GM21529 (cell line): ENCODE measurements at regions not wholly inside any gene's neighbourhood (a gene's known extent, or its start where the extent isn't known, plus 50 kb on each side); places are given as distances from the start of the nearest gene placed in this dataset.
A peak's percentile ranks its signal among the peaks of the same experiment; 100 is the strongest.
"Not testable (repeated sequence)": the region's sequence is repeated elsewhere in the genome, so short reads cannot be mapped to it uniquely, and the experiment has no call there.

Source experiments
- ATAC-seq: cut with Tn5 transposase; IDR thresholded peaks from one replicate; pipeline ENCODE4 v1.9.1; 2021; ENCODE audit not compliant: unreplicated experiment

DNA sequence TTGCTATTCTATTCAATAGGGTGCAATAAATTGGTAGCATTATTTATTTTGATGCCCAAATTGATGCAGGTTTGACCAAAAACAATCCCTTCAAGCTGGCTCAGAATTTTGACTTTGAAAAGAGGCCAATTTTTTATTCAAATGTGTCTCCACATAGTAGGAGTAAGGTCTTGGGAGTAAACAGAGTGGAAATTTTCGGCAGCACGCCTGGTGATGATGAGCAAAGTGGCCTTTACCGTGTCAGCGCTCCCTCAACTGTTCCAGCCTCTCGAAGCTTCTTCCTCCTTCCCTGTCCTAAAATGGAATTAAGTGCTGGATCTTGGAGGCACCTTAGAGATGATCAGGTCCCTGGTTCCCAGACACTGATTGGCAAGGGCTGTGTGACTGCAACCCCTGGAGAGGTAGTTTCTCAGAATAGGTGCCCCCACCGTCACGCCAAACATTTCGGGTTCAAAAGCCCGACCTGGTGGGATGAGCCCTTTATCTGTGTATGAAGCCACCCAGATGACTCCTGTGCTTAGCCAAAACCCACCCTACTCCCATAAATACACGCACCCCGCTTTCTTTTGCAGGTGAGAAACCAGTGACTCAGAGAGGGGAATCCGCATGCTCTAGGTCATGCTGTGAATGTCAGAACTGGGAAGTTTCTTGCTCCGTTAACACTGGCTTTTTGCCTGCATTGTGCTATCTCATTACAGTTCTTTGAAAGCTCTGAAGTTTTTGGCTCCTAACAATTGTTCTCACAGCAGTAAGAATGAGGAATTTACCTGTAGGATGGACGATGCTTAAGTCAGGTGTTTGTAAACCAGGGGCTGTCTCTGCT is 89.1 kb downstream of the CRYGS start:
- no peak for ATAC-seq

- ATAC-seq, result no peak
Observed at GRCh38 chr3:186453531-186453930, 90.6 kb downstream of the CRYGS start.

GRCh38 chr3:186452517-186452916 is 90.5 kb upstream of the DGKG start:
- no peak for ATAC-seq

DNA sequence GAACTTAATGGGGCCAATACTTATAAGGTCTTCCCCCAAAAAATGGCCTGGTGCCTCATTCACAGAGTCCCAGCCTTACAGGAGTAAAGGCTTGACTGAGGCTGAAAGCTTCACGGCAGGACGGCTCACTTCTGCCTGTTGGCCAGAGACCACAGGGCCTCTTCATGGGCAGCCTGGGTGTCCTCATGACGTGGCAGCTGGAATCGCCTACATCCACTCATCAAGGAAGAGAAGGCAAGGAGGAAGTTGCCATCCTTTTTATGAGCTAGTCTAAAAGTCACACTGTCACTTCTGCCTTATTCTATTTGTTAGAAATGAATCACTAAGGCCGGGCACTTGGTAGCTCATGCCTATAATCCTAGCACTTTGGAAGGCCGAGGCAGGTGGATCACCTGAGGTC is 89.3 kb upstream of the DGKG start:
- ATAC-seq, result no peak

DNA sequence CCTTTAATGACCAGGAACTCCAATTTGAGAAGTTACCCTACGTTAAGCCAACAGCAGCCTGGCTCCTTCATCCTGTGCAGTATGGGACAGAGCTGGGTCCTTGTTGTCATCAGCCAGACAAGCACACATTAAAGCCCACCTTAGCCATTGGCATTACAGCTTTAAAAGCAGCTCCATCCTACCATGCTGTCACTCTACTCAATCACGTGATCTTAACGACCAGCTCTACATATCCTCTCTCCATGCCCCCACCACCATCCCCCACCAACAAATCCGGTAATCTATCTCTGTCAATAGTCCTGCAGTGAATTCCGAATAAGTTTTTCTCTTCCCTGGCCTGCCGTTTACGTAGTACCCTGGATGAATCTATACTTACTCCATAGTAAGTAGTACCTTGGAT is 82.9 kb upstream of the DGKG start:
- no peak for ATAC-seq

DNA sequence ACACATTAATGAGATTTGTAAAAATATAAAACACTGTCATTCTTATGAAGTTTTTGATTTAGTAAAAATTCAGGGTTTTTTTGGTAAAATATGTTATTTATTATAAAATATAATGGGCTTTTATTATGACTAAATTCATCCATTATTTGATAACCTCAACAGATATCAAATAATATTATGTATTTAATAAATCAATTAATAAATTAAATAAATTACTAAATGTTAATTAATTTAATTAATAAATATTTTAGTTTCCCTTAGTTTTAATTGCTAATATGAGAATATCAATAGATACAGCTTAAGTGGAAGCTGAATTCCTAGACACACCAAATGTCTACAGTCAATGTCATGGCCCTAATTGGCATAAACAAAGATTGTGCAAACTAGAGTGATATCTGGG is 82.3 kb upstream of the DGKG start:
- no peak for ATAC-seq

- ATAC-seq, result not testable (repeated sequence)
Observed at GRCh38 chr3:186442979-186443378, 80.9 kb upstream of the DGKG start.

DNA sequence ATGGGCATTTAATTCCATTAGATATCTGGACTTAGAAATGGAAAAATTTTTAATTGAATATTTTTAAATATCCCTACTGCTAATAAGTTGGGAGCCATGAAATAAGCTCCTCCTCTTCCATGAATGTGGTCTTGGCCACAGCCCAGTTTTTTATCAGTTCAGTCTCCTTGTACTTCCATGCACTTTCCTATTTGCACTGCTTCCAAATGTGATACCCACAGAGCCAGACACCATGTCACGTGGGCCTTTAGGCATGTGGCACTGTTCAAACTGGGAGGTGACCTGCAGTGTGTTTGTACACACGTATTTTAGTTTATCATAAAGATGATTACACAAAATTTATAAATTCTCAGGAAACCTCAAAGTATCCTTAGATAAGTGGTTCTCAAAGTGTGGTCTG is 80.1 kb upstream of the DGKG start:
- ATAC-seq, result no peak

DNA sequence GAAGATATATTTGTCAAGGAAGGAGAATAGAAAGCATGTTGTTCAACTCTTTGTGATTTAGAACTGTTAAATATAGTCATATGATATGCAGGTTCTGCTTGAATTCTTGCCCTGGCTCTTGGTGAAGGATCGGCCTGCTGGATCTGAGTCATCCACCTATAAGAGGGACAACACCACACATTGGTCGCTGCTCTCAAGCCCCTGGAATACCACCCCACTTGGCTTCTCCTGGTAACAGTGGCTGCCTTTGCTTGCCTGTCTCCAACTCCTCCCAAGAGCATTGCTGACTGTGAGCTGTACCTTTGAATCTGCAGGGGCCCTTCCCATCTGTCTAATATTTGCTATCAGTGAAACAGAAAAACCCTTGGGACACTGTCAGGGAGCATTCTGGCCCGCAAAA is 78.9 kb upstream of the DGKG start:
- ATAC-seq, result no peak

GRCh38 chr3:186439725-186440124 is 77.7 kb upstream of the DGKG start:
- no peak for ATAC-seq

DNA sequence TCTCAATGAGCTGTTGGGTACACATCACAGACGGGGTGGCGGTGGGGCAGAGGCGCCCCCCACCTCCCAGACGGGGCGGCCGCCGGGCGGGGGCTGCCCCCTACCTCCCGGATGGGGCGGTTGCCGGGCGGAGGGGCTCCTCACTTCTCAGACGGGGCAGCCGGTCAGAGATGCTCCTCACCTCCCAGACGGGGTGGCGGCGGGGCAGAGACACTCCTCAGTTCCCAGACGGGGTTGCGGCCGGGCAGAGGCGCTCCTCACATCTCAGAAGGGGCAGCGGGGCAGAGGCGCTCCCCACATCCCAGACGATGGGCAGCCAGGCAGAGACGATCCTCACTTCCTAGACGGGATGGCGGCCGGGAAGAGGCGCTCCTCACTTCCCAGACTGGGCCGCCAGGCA is 73.3 kb upstream of the DGKG start:
- not testable (repeated sequence) for ATAC-seq

- ATAC-seq, result no peak
Observed at GRCh38 chr3:186432944-186433732, 71.1 kb upstream of the DGKG start.

DNA sequence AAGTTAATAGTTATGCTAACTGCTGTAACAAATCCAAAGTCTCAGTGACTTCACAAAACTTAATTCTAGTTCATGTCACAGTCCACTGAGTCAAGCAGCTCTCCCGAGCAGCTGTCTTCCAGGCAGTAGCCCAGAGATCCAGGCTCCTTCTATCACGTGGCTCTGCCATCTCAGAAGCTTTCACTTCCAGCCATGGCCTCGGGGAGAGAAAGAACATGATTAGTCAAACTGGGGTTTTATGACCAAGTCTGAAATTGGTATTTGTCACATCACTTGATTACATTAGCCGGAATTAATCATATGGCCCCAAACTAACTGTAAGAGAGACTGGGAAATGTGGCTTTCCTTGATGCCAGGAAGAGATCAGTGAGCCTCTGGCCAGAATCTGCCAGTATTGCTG is 70.2 kb upstream of the DGKG start:
- ATAC-seq, result no peak

GRCh38 chr3:186427627-186428281 is 65.7 kb upstream of the DGKG start:
- ATAC-seq, result no peak

DNA sequence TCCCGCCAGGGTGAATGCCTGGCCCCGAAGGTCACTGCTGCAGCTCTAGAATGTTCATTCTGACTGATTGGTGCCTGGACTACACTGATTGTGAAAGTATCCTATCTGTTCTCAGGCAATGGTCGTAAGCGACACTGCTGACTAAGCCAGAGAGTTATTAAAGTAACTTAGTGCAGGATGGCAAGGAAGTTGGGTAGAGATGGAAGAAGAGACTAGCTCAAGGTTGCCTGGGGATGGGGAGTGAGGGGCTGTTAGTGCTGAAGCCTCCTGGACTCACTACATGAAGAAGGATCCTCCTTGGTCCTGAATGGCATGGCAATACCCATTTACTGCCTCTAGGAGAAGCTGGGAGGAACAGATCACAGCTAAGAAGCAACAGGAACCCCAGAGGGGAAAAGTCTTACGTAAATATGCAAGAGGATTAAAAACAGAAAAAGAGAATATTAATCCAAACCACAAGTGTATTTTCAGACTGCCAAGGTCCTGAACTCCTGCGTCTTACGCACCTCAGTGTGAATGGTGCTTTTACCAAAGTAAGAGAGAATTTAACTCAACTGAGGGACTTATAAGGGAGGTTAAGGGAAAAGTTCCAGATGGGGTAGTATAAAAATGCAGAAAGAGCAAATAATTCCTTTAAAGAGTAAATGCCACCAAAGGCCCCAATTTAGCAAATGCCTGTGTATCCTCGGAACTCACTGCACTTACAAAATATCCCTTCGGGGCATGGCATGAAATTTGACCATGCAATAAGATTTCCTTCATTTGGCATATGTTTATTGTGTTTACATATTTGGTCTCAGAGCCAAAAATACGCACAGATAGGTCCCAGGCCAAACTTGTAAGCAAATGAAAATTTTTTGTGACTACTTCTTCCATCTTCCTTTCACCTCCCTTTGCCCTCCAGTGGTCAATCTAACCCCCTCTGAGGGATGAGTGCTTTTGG is 64.0 kb upstream of the DGKG start:
- peak; percentile 54 for ATAC-seq

- ATAC-seq, result no peak
Observed at GRCh38 chr3:186421946-186422345, 59.9 kb upstream of the DGKG start.

- no peak for ATAC-seq
Observed at GRCh38 chr3:186418671-186419145, 56.7 kb upstream of the DGKG start.

- no peak for ATAC-seq
Observed at GRCh38 chr3:186417791-186418190, 55.8 kb upstream of the DGKG start.

DNA sequence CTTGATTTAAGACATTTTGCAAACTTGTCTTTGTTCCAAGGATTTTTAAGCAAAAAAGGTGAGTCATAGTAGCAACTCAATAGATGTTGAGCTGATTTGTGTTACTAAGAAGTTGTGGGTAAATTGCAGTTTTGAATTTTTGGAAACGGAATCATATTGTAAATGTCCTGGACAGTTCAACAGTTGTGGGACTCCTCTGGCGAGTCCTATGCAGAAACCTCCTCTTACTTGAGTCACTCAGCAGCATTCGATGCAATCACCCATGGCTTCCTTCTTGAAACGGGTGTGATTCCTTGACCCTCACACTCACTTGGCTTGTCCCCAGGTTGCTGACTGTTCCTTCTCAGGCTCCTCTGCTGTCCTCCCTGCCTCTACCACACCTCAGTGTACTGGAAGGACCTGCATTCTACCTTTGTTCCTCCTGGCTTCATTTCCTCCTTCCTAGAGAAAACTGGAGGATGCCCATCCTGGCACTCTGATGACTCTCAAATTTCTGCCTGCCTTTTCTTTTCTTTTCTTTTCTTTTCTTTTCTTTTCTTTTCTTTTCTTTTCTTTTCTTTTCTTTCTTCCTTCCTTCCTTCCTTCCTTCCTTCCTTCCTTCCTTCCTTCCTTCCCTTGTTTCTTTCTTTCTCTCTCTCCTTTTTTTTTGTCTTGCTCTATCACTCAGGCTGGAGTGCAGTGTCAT is 52.8 kb upstream of the DGKG start:
- ATAC-seq, result no peak
